Fibroblast of mammary gland (primary cell): ENCODE measurements at regions not wholly inside any gene's neighbourhood (a gene's known extent, or its start where the extent isn't known, plus 50 kb on each side); places are given as distances from the start of the nearest gene placed in this dataset.

Experiments
- DNase-seq: peaks from one replicate; pipeline ENCODE4 v3.0.0-alpha.2; 2010; ENCODE audit warnings: low read depth
- H3K4me3 ChIP-seq: 2 replicates; pipeline ENCODE4 v1.5.1; 2011; ENCODE audit warnings: low read depth, mild to moderate bottlenecking, low read length, moderate library complexity; ENCODE audit not compliant: control insufficient read depth
- TF ChIP-seq, protein P1 (sequence below): conservative IDR thresholded peaks from 2 replicates; pipeline ENCODE4 v1.5.1; 2011; ENCODE audit warnings: low read depth, low read length, inconsistent platforms; ENCODE audit not compliant: control insufficient read depth, insufficient read depth

DNA sequence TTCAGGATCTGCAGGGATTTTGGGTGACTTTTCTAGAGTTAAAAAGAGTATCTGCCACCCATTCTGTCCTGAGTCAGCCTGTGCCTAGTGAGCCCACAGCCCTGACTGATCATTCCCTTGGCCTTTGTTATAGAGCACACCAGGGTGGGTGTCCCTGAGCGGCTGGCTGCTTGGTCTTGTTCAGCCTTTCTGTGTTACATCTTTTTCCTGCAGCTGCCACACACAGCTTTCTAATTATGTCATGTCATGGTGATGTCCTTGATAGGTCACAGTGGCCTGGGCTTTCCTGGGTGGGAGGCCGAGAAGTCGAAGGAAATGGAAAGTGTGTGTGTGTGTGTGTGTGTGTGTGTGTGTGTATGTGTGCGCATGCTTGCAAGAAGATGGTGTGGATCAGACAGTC lies 293.2 kb upstream of the CRY1 start:
- TF ChIP-seq, protein P1, sequence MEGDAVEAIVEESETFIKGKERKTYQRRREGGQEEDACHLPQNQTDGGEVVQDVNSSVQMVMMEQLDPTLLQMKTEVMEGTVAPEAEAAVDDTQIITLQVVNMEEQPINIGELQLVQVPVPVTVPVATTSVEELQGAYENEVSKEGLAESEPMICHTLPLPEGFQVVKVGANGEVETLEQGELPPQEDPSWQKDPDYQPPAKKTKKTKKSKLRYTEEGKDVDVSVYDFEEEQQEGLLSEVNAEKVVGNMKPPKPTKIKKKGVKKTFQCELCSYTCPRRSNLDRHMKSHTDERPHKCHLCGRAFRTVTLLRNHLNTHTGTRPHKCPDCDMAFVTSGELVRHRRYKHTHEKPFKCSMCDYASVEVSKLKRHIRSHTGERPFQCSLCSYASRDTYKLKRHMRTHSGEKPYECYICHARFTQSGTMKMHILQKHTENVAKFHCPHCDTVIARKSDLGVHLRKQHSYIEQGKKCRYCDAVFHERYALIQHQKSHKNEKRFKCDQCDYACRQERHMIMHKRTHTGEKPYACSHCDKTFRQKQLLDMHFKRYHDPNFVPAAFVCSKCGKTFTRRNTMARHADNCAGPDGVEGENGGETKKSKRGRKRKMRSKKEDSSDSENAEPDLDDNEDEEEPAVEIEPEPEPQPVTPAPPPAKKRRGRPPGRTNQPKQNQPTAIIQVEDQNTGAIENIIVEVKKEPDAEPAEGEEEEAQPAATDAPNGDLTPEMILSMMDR, result no peak
- DNase-seq, result no peak
- H3K4me3 ChIP-seq, result no peak overlapping the region

DNA sequence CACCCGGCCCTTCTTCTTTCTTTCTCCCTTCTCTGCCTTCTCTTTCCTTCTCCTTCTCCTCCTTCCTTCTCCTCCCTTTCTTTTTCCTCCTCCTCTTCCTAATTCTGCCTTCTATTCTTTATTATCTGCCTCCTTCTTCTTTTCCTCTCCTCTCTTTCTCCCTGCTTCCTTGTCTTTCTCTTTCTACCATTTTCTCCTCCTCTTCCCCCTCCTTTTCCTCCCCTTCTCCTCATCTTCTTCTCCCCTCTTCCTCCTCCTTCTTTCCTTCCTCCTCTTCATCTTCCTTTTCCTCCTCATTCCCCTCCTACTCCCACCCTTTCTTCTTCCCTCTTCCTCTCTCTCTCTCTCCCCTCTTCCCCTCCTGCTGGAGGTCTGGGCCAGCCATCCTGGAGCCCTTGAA lies 294.9 kb upstream of the CRY1 start:
- no peak overlapping the region for H3K4me3 ChIP-seq
- TF ChIP-seq, protein P1, result no peak
- DNase-seq, result no peak

DNA sequence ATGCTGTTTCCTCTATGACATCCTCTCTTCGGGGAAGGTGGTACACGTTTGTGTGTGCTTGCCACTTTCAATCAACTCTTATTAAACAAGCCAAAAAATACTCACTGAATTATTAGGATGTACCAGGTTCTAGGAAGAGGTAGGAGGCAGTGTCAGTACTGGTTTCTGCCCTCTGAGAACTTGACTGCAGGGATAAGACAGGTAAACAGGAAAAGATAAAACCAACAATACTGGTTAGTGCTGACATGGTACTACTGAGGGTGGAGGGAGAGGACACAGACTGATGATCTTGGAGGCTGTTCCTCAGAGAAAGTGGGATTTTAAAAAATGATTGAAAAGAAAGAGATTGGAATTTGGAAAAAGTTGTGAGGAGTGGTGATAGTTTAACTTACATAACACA lies 295.2 kb upstream of the PWP1 start:
- H3K4me3 ChIP-seq, result no peak overlapping the region

DNA sequence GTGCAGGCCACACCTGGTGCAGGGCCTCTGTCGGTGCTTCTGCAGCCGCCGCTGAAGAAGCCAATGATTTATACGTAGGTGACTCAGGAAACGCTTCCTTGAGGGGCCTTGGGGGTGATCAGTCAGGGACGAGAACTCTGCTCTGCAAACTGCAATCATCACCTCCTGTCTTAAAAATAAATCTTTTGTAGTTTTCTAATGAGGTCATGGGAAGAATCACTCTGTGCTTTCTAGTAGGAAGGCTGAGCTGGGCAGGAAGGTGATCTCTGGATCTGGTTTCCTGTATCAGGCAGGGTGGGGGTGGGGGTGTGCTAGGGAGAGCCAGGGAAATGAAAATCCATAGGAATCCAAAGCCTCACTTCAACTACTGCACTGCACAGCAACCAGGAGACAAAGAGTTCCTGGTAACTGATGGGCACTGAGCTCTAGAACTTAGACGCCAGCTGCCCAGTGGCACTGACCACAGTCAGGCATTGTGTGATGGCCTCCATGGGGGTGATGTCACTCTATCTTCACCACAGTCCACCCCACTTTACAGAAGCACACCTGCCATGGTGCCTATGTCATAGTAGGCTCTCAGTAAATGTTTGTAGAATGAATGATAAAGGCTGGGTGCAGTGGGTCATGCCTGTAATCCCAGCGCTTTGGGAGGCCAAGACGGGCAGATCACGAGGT lies 292.4 kb upstream of the PWP1 start:
- DNase-seq, result no peak
- H3K4me3 ChIP-seq, result no peak overlapping the region
- TF ChIP-seq, protein P1, result no peak

More for the DNA sequence above, 295.2 kb upstream of the PWP1 start:
- TF ChIP-seq, protein P1, result no peak
- no peak for DNase-seq

DNA sequence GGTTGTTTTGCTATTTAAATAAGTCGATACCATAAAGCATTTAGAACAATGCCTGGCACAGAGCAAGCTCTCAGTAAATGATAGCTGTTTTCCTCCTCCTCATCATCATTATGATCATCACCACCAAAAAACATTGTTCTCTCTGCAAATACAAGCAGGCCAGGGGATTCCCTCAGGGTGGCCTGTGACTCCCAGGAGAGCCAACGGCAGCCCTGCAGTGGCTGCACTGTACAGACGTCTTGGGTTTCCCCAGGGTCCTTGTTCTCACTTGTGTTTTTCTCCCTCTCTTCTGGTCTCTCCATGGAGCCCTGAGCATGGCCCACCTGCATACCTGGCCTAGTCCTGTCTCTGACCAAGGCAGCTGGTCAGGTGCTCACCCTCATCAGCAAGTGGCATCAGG lies 290.9 kb upstream of the PWP1 start:
- DNase-seq, result no peak
- no peak overlapping the region for H3K4me3 ChIP-seq
- TF ChIP-seq, protein P1, result no peak

DNA sequence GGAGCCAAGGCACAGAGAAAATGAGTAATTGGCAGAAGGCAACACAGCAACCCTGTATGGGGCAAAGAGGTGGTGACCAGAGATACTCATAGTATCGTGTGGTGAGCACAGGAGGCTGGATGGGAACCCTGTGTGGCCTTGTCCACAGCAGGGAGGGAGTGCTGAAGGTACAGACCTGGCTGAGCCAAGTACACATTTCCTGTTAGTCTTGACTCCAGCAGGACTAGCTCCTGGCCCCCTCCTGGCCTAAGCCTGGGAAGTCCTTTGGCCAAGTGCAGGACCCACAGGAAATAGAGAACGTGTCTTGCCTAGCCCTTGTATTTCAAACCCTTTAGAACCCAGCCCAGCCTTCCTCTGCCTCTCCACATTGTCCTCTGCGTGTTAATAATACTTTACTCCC lies 289.8 kb upstream of the PWP1 start:
- DNase-seq, result no peak
- H3K4me3 ChIP-seq, result no peak overlapping the region
- TF ChIP-seq, protein P1, result no peak

DNA sequence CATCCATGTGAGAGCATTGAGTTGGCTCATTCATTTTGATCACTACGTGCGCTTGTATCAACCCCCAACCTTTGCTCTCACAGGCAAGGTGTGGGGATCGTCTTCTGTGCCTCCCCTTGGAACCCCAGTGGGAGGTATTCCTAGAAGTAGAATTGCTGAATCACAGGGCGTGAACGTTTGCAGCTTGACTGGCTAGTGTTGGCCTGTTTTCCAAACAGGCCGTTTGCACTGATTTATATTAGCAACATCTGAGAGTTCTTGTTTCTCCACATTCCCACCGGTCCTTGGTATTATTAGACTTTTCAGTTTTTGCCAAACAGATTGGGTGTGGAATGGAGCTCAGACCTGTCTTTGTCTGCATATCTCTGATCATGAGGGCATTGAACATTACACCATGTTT lies 288.6 kb upstream of the PWP1 start:
- TF ChIP-seq, protein P1, result no peak
- DNase-seq, result peak; percentile 5
- H3K4me3 ChIP-seq, result no peak overlapping the region
